HG02571 (cell line): ENCODE measurements at regions not wholly inside any gene's neighbourhood (a gene's known extent, or its start where the extent isn't known, plus 50 kb on each side); places are given as distances from the start of the nearest gene placed in this dataset.
"Not testable (repeated sequence)": the region's sequence is repeated elsewhere in the genome, so short reads cannot be mapped to it uniquely, and the experiment has no call there.

ENCODE experiments used
- ATAC-seq: cut with Tn5 transposase; IDR thresholded peaks from one replicate; pipeline ENCODE4 v1.9.1; 2021; ENCODE audit warnings: mild to moderate bottlenecking, moderate library complexity; ENCODE audit not compliant: unreplicated experiment

GRCh38 chrX:84611843-84612636, 109.8 kb upstream of the HDX start:
- ATAC-seq, result no peak

- no peak for ATAC-seq
Measured at GRCh38 chrX:84634201-84634782, 132.0 kb upstream of the HDX start.

GRCh38 chrX:84666086-84666485, 163.8 kb upstream of the HDX start:
- no peak for ATAC-seq

- ATAC-seq, result no peak
Measured at GRCh38 chrX:84690228-84690627, 188.0 kb upstream of the HDX start.

- no peak for ATAC-seq
Measured at GRCh38 chrX:84709987-84710386, 207.7 kb upstream of the HDX start.

GRCh38 chrX:84710611-84711010, 208.4 kb upstream of the HDX start:
- no peak for ATAC-seq

- ATAC-seq, result no peak
Measured at GRCh38 chrX:84712621-84713020, 210.4 kb upstream of the HDX start.

- no peak for ATAC-seq
Measured at GRCh38 chrX:84715315-84715714, 213.1 kb upstream of the HDX start.

GRCh38 chrX:84717343-84717742, 215.1 kb upstream of the HDX start:
- no peak for ATAC-seq

- ATAC-seq, result no peak
Measured at GRCh38 chrX:84721416-84721815, 219.2 kb upstream of the HDX start.

GRCh38 chrX:84724576-84724975, 222.3 kb upstream of the HDX start:
- ATAC-seq, result no peak

GRCh38 chrX:84729408-84729807, 227.2 kb upstream of the HDX start:
- no peak for ATAC-seq

- peak; percentile 99 for ATAC-seq
Measured at GRCh38 chrX:84729809-84730208, 227.6 kb upstream of the HDX start.

GRCh38 chrX:84735025-84735424, 232.8 kb upstream of the HDX start:
- no peak for ATAC-seq

GRCh38 chrX:84737471-84737871, 235.2 kb upstream of the HDX start:
- ATAC-seq, result no peak

- no peak for ATAC-seq
Measured at GRCh38 chrX:84747516-84747915, 245.3 kb upstream of the HDX start.

- no peak for ATAC-seq
Measured at GRCh38 chrX:84748965-84749656, 246.9 kb upstream of the HDX start.

GRCh38 chrX:84760560-84760959, 243.1 kb upstream of the APOOL start:
- ATAC-seq, result no peak

GRCh38 chrX:84796321-84796720, 207.4 kb upstream of the APOOL start:
- ATAC-seq, result no peak

- no peak for ATAC-seq
Measured at GRCh38 chrX:84830836-84831235, 172.8 kb upstream of the APOOL start.

- ATAC-seq, result not testable (repeated sequence)
Measured at GRCh38 chrX:84846541-84846940, 157.1 kb upstream of the APOOL start.

GRCh38 chrX:84851183-84851582, 152.5 kb upstream of the APOOL start:
- not testable (repeated sequence) for ATAC-seq
